ENCODE measurements at regions not wholly inside any gene's neighbourhood (a gene's known extent, or its start where the extent isn't known, plus 50 kb on each side); places are given as distances from the start of the nearest gene placed in this dataset.

DNA sequence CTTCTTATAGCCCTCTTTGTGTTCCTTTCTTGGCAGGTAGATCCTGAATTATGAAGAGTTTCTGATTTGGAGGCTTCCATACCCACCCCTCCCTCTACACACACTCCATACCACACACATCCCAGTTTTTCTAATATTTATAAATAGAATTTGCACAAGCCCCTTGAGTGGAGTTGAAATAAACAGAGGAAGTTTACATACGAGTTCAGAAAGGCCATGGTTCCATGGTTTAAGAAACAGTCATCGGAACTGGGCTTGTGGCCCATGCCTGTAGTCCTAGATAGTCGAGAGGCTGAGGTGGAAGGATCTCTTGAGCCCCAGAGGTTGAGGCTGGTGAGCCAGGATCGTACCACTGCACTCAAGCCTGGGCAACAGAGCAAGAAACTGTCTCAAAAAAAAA lies 62.7 kb upstream of the TANC1 start:
- no peaks in the 10 kb centered on the region for H3K4me1 ChIP-seq (ENCODE audit: control insufficient read depth, extremely low read depth, insufficient read depth, low read length)
- no peak overlapping the region for H3K4me2 ChIP-seq (ENCODE audit: insufficient read depth, low read length)
- no peaks in the 10 kb centered on the region for H3K36me3 ChIP-seq (ENCODE audit: control insufficient read depth in 2 of 2, extremely low read depth in 1 of 2, insufficient read depth in 2 of 2, low read length in 2 of 2)
- BruUV-seq (replicated peaks) = no TSS peak
- no peaks in the 10 kb centered on the region for H3K27me3 ChIP-seq (ENCODE audit: control insufficient read depth in 2 of 2, insufficient read depth in 2 of 2, low read length in 2 of 2)
- H3K79me2 ChIP-seq (ENCODE audit: control insufficient read depth, insufficient read depth, low read length) = no peaks in the 10 kb centered on the region
- H3K27ac ChIP-seq (ENCODE audit: insufficient read depth, low read depth, low read length) = no peak overlapping the region
- no peak overlapping the region for H3K9ac ChIP-seq (replicated peaks; ENCODE audit: extremely low read depth, insufficient read depth, low read length)
- DNase-seq (ENCODE audit: low read depth, low spot score) (no peak), FAIRE-seq (no peak)
- POLR2A ChIA-PET = no interaction called here
- H3K9me1 ChIP-seq (replicated peaks; ENCODE audit: control insufficient read depth, extremely low read depth, insufficient read depth, low read length) = no peaks in the 10 kb centered on the region
- dilution Hi-C loops (cut with MboI; ENCODE audit: extremely low pct_ligation_motif_present, low sequenced_read_pairs) = no loop called here
- CTCF ChIA-PET = no interaction called here
- H3K4me3 ChIP-seq (replicated peaks in 1 of 3; ENCODE audit: insufficient read depth in 1 of 3, low read depth in 1 of 3, low read length in 3 of 3) = no peak overlapping the region
- H2AFZ ChIP-seq (ENCODE audit: low read depth, low read length) = no peak overlapping the region
- no peak for TF ChIP-seq POLR2AphosphoS5 (IDR thresholded peaks at IDR 0.05; ENCODE audit: insufficient read depth, low read depth, low read length)
- TF ChIP-seq MYC (IDR thresholded peaks at IDR 0.05; ENCODE audit: low read depth, low read length) = no peak
- TF ChIP-seq, protein P1, sequence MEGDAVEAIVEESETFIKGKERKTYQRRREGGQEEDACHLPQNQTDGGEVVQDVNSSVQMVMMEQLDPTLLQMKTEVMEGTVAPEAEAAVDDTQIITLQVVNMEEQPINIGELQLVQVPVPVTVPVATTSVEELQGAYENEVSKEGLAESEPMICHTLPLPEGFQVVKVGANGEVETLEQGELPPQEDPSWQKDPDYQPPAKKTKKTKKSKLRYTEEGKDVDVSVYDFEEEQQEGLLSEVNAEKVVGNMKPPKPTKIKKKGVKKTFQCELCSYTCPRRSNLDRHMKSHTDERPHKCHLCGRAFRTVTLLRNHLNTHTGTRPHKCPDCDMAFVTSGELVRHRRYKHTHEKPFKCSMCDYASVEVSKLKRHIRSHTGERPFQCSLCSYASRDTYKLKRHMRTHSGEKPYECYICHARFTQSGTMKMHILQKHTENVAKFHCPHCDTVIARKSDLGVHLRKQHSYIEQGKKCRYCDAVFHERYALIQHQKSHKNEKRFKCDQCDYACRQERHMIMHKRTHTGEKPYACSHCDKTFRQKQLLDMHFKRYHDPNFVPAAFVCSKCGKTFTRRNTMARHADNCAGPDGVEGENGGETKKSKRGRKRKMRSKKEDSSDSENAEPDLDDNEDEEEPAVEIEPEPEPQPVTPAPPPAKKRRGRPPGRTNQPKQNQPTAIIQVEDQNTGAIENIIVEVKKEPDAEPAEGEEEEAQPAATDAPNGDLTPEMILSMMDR (IDR thresholded peaks at IDR 0.05; ENCODE audit: extremely low read depth in 1 of 2, insufficient read depth in 1 of 2, low read depth in 1 of 2, low read length in 2 of 2) = no peak
- TF ChIP-seq, protein P2, sequence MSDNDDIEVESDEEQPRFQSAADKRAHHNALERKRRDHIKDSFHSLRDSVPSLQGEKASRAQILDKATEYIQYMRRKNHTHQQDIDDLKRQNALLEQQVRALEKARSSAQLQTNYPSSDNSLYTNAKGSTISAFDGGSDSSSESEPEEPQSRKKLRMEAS (IDR thresholded peaks at IDR 0.05; ENCODE audit: insufficient read depth, insufficient read length) = no peak
- no peak for TF ChIP-seq EZH2 (IDR thresholded peaks at IDR 0.05; ENCODE audit: borderline replicate concordance, low read depth, low read length, severe bottlenecking)
- no peak for TF ChIP-seq POLR2A (IDR thresholded peaks at IDR 0.05; ENCODE audit: low read depth, low read length)
- no peak for TF ChIP-seq FOS (IDR thresholded peaks at IDR 0.05; ENCODE audit: borderline replicate concordance, insufficient read depth, low read length)
- no peak for TF ChIP-seq GATA2 (IDR thresholded peaks at IDR 0.05; ENCODE audit: insufficient read depth, insufficient read length, low read depth, low read length)
- TF ChIP-seq JUN (IDR thresholded peaks at IDR 0.05; ENCODE audit: borderline replicate concordance, insufficient read depth, insufficient read length, low read depth) = no peak
- intact Hi-C loops (cut with micrococcal nuclease) = no loop called here
- no peaks in the 10 kb centered on the region for H4K20me1 ChIP-seq (replicated peaks; ENCODE audit: control insufficient read depth, extremely low read depth, insufficient read depth, low read length)
- no peaks in the 10 kb centered on the region for H3K9me3 ChIP-seq (replicated peaks; ENCODE audit: control insufficient read depth, insufficient read depth, low read length)

Measured in endothelial cell of umbilical vein (primary cell).